Esophagus (tissue), 2 donors: ENCODE measurements at regions not wholly inside any gene's neighbourhood (a gene's known extent, or its start where the extent isn't known, plus 50 kb on each side); places are given as distances from the start of the nearest gene placed in this dataset.

Experiments used
- H3K27ac ChIP-seq, 2 donors: one replicate each; pipeline ENCODE4 v1.5.1; 2013; ENCODE audit warnings: low read depth in 2 of 2, mild to moderate bottlenecking in 2 of 2, inconsistent platforms in 1 of 2, low read length in 1 of 2, moderate library complexity in 1 of 2
- H3K27me3 ChIP-seq, 2 donors: one replicate each; pipeline ENCODE4 v1.6.1; 2013; ENCODE audit warnings: low read length in 2 of 2, control low read depth in 1 of 2, mild to moderate bottlenecking in 1 of 2; ENCODE audit not compliant: insufficient read depth in 2 of 2, control insufficient read depth in 1 of 2
- H3K36me3 ChIP-seq, 2 donors: one replicate each; pipeline ENCODE4 v1.6.1; 2013; ENCODE audit warnings: low read length in 1 of 2; ENCODE audit not compliant: control insufficient read depth in 2 of 2, insufficient read depth in 2 of 2
- H3K4me1 ChIP-seq, 2 donors: one replicate each; pipeline ENCODE4 v1.6.1; 2013; ENCODE audit warnings: low read length in 1 of 2; ENCODE audit not compliant: control insufficient read depth in 2 of 2, insufficient read depth in 2 of 2
- H3K4me3 ChIP-seq, 2 donors: one replicate each; pipeline ENCODE4 v1.5.1; 2013; ENCODE audit warnings: low read length in 2 of 2, mild to moderate bottlenecking in 2 of 2, low read depth in 1 of 2, moderate library complexity in 1 of 2
- H3K9me3 ChIP-seq, 2 donors: one replicate each; pipeline ENCODE4 v1.6.1; 2013; ENCODE audit warnings: mild to moderate bottlenecking in 2 of 2, low read depth in 1 of 2, low read length in 1 of 2, moderate library complexity in 1 of 2; ENCODE audit not compliant: control insufficient read depth in 2 of 2, insufficient read depth in 1 of 2
- WGBS, 2 donors: extraction: QIAGEN DNeasy Blood & Tissue Kit; methylation state at CpG; one replicate each; pipeline ENCODE4 v1.1.7; 2013; 5-methylcytosine and 5-hydroxymethylcytosine counted together
- donor health status: healthy with polysubstance abuse.
- donor health status: Bipolar disorder and iron deficiency.

- WGBS, 2 donors, result 65 to 69% methylated on average over 3 of the region's 3 CpGs
- H3K4me1 ChIP-seq, result peaks cover 0 to 2% of the 10 kb centered on the region in 2 donors
- no peaks in the 10 kb centered on the region for H3K9me3 ChIP-seq
- no peak overlapping the region for H3K27ac ChIP-seq
- H3K4me3 ChIP-seq, result no peak overlapping the region
- H3K36me3 ChIP-seq, result no peaks in the 10 kb centered on the region
- H3K27me3 ChIP-seq, result no peaks in the 10 kb centered on the region
Observed at GRCh38 chr4:186881521-186882220, 158.0 kb upstream of the FAT1 start.

- Histone ChIP-seq H3K36me3 (no peaks in the 10 kb centered on the region), H3K27me3 (no peaks in the 10 kb centered on the region), H3K9me3 (no peaks in the 10 kb centered on the region), H3K4me3 (no peak overlapping the region), H3K4me1 (peaks cover 0 to 2% of the 10 kb centered on the region in 2 donors), H3K27ac (no peak overlapping the region)
- WGBS, 2 donors, result 76 to 84% methylated on average over 1 of the region's 1 CpG
Observed at GRCh38 chr4:186882293-186882692, 158.6 kb upstream of the FAT1 start.

GRCh38 chr4:186885289-186885688, 161.6 kb upstream of the FAT1 start:
- Histone ChIP-seq H3K9me3 (peaks cover 0 to 1% of the 10 kb centered on the region in 2 donors), H3K4me3 (no peak overlapping the region), H3K27me3 (no peaks in the 10 kb centered on the region), H3K4me1 (peaks cover 0 to 2% of the 10 kb centered on the region in 2 donors), H3K27ac (no peak overlapping the region), H3K36me3 (no peaks in the 10 kb centered on the region)
- WGBS, 2 donors, result 57 to 71% methylated on average over 6 of the region's 6 CpGs

GRCh38 chr4:186886759-186887158, 163.1 kb upstream of the FAT1 start:
- WGBS, 2 donors, result 58 to 66% methylated on average over 2 of the region's 2 CpGs
- no peaks in the 10 kb centered on the region for H3K27me3 ChIP-seq
- H3K4me3 ChIP-seq, result no peak overlapping the region
- H3K36me3 ChIP-seq, result no peaks in the 10 kb centered on the region
- H3K4me1 ChIP-seq, result peaks cover 0 to 2% of the 10 kb centered on the region in 2 donors
- H3K27ac ChIP-seq, result no peak overlapping the region
- peaks cover 0 to 2% of the 10 kb centered on the region in 2 donors for H3K9me3 ChIP-seq

- peaks cover 0 to 2% of the 10 kb centered on the region in 2 donors for H3K4me1 ChIP-seq
- H3K36me3 ChIP-seq, result no peaks in the 10 kb centered on the region
- H3K4me3 ChIP-seq, result no peak overlapping the region
- no peaks in the 10 kb centered on the region for H3K27me3 ChIP-seq
- 50 to 66% methylated on average over 6 of the region's 6 CpGs for WGBS, 2 donors
- H3K27ac ChIP-seq, result peak overlapping the region in 1 of 2 donors; percentile 66
- peaks cover 0 to 2% of the 10 kb centered on the region in 2 donors for H3K9me3 ChIP-seq
Observed at GRCh38 chr4:186887291-186887700, 163.6 kb upstream of the FAT1 start.

GRCh38 chr4:186887752-186888151, 164.1 kb upstream of the FAT1 start:
- peaks cover 0 to 2% of the 10 kb centered on the region in 2 donors for H3K9me3 ChIP-seq
- H3K27ac ChIP-seq, result no peak overlapping the region
- peaks cover 0 to 2% of the 10 kb centered on the region in 2 donors for H3K4me1 ChIP-seq
- WGBS, 2 donors, result 66 to 73% methylated on average over 6 of the region's 6 CpGs
- no peaks in the 10 kb centered on the region for H3K27me3 ChIP-seq
- H3K4me3 ChIP-seq, result no peak overlapping the region
- H3K36me3 ChIP-seq, result no peaks in the 10 kb centered on the region

GRCh38 chr4:186889876-186890643, 166.4 kb upstream of the FAT1 start:
- Histone ChIP-seq H3K36me3 (no peaks in the 10 kb centered on the region), H3K4me3 (no peak overlapping the region), H3K4me1 (peaks cover 0 to 2% of the 10 kb centered on the region in 2 donors), H3K27ac (no peak overlapping the region), H3K27me3 (no peaks in the 10 kb centered on the region), H3K9me3 (peaks cover 0 to 2% of the 10 kb centered on the region in 2 donors)
- 93 to 95% methylated on average over 45 to 46 of the region's 46 CpGs for WGBS, 2 donors

GRCh38 chr4:186891859-186892486, 168.3 kb upstream of the FAT1 start:
- Histone ChIP-seq H3K27me3 (no peaks in the 10 kb centered on the region), H3K4me1 (no peaks in the 10 kb centered on the region), H3K36me3 (no peaks in the 10 kb centered on the region), H3K9me3 (peaks cover 0 to 2% of the 10 kb centered on the region in 2 donors), H3K4me3 (no peak overlapping the region), H3K27ac (no peak overlapping the region)
- WGBS, 2 donors, result 78 to 82% methylated on average over 12 of the region's 12 CpGs

GRCh38 chr4:186898367-186898766, 174.7 kb upstream of the FAT1 start:
- H3K36me3 ChIP-seq, result no peaks in the 10 kb centered on the region
- no peak overlapping the region for H3K4me3 ChIP-seq
- no peaks in the 10 kb centered on the region for H3K27me3 ChIP-seq
- H3K4me1 ChIP-seq, result no peaks in the 10 kb centered on the region
- H3K27ac ChIP-seq, result no peak overlapping the region
- no peaks in the 10 kb centered on the region for H3K9me3 ChIP-seq
- 94 to 95% methylated on average over 4 of the region's 4 CpGs for WGBS, 2 donors
